H1 (cell line): ENCODE measurements at regions not wholly inside any gene's neighbourhood (a gene's known extent, or its start where the extent isn't known, plus 50 kb on each side); places are given as distances from the start of the nearest gene placed in this dataset.

ENCODE experiments used
- CTCF ChIA-PET: fragments of 300-600 bp; sonication (Branson Sonifier 250); formaldehyde crosslinking; loops from one replicate; lab custom pipeline; 2021; ENCODE audit not compliant: partially characterized antibody; lab: Charles Lee
- POLR2A ChIA-PET: fragments of 300-600 bp; sonication (Branson Sonifier 250); formaldehyde crosslinking; loops from one replicate; lab custom pipeline; 2021; ENCODE audit warnings: inconsistent platforms; ENCODE audit not compliant: partially characterized antibody; lab: Charles Lee
- DNase-seq, 2 experiments: peaks; one replicate each; pipeline versions ENCODE4 v3.0.0 to v3.0.0-alpha.2; 2010 to 2022; ENCODE audit warnings: low spot score in 2 of 2, low read depth in 1 of 2, mixed read lengths in 1 of 2
- FAIRE-seq: peaks from 2 replicates; lab custom pipeline; 2011; peaks lifted over from hg19 to GRCh38; lab: Jason Lieb, UNC
- H2AFZ ChIP-seq: 2 replicates; pipeline ENCODE4 v1.8.1; 2012; ENCODE audit warnings: low read length, inconsistent platforms
- H2AK5ac ChIP-seq: 2 replicates; pipeline ENCODE4 v1.6.1; 2013; ENCODE audit warnings: low read depth, low read length
- H2BK120ac ChIP-seq: replicated peaks from 2 replicates; pipeline ENCODE3; 2013; ENCODE audit warnings: low read depth, low read length, inconsistent platforms
- H2BK12ac ChIP-seq: 2 replicates; pipeline ENCODE4 v1.6.1; 2013; ENCODE audit warnings: low read depth, low read length
- H2BK15ac ChIP-seq: 2 replicates; pipeline ENCODE4 v1.6.1; 2013; ENCODE audit warnings: low read length
- H2BK20ac ChIP-seq: 2 replicates; pipeline ENCODE4 v1.6.1; 2013; ENCODE audit warnings: low read length
- H2BK5ac ChIP-seq: 2 replicates; pipeline ENCODE4 v1.6.1; 2013; ENCODE audit warnings: low read depth, low read length
- H3K14ac ChIP-seq: 2 replicates; pipeline ENCODE4 v1.6.1; 2013; ENCODE audit warnings: inconsistent platforms; ENCODE audit not compliant: insufficient read length
- H3K18ac ChIP-seq: 2 replicates; pipeline ENCODE4 v1.6.1; 2013; ENCODE audit warnings: low read length; ENCODE audit errors: extremely low read depth
- H3K23ac ChIP-seq: 2 replicates; pipeline ENCODE4 v1.6.1; 2013; ENCODE audit warnings: inconsistent platforms; ENCODE audit not compliant: insufficient read length
- H3K23me2 ChIP-seq: 2 replicates; pipeline ENCODE4 v1.6.1; 2013; ENCODE audit warnings: low read depth, low read length
- H3K27ac ChIP-seq: 2 replicates; pipeline ENCODE4 v1.6.1; 2011; ENCODE audit warnings: low read depth, low read length, inconsistent platforms
- H3K27me3 ChIP-seq, 4 experiments: replicated peaks in 1 of 4; 1 replicate in 1 of 4; 2 replicates in 3 of 4; pipeline versions ENCODE4 v1.6.1 to v1.8.1; 2011 to 2013; ENCODE audit warnings: low read length in 3 of 4, mild to moderate bottlenecking in 3 of 4, inconsistent platforms in 2 of 4, mixed read lengths in 2 of 4, moderate library complexity in 1 of 4; ENCODE audit not compliant: control insufficient read depth in 3 of 4, insufficient read depth in 3 of 4; ENCODE audit errors: extremely low read depth in 1 of 4
- H3K36me3 ChIP-seq, 4 experiments: 2 replicates each; pipeline versions ENCODE4 v1.6.1 to v1.8.1; 2011 to 2013; ENCODE audit warnings: mild to moderate bottlenecking in 4 of 4, low read length in 3 of 4, moderate library complexity in 2 of 4, control low read depth in 1 of 4, inconsistent platforms in 1 of 4; ENCODE audit not compliant: insufficient read depth in 4 of 4, control insufficient read depth in 2 of 4
- H3K4ac ChIP-seq: replicated peaks from 2 replicates; pipeline ENCODE3; 2013; ENCODE audit warnings: low read length, low read depth, mixed read lengths, inconsistent platforms; ENCODE audit not compliant: insufficient read length
- H3K4me1 ChIP-seq, 4 experiments: replicated peaks in 1 of 4; 1 replicate in 1 of 4; 2 replicates in 3 of 4; pipeline versions ENCODE4 v1.6.1 to v1.8.1; 2011 to 2013; ENCODE audit warnings: low read length in 3 of 4, inconsistent platforms in 2 of 4, mixed read lengths in 1 of 4; ENCODE audit not compliant: insufficient read depth in 4 of 4, control insufficient read depth in 3 of 4
- H3K4me2 ChIP-seq, 2 experiments: 2 replicates each; pipeline versions ENCODE4 v1.6.1 to v1.8.1; 2011 to 2013; ENCODE audit warnings: low read depth in 2 of 2, low read length in 2 of 2, control low read depth in 1 of 2, inconsistent platforms in 1 of 2, mild to moderate bottlenecking in 1 of 2; ENCODE audit not compliant: insufficient read depth in 1 of 2
- H3K4me3 ChIP-seq, 4 experiments: fragments of 200-600, 300-600 bp in 1 of 4; sonication (generic), shearing (Covaris generic), sonication (Bioruptor Twin) in 1 of 4; 2 replicates each; pipeline versions ENCODE4 v1.5.1 to v1.8.1; 2011 to 2016; ENCODE audit warnings: low read length in 4 of 4, low read depth in 3 of 4, control low read depth in 2 of 4, inconsistent platforms in 2 of 4, mild to moderate bottlenecking in 2 of 4, mixed read lengths in 1 of 4, moderate library complexity in 1 of 4; ENCODE audit not compliant: insufficient read depth in 2 of 4; ENCODE audit errors: extremely low read depth in 1 of 4
- H3K56ac ChIP-seq: replicated peaks from 2 replicates; pipeline ENCODE3; 2013; ENCODE audit warnings: low read depth, mild to moderate bottlenecking, mixed read lengths, low read length, inconsistent platforms; ENCODE audit not compliant: insufficient read length
- H3K79me1 ChIP-seq: 2 replicates; pipeline ENCODE4 v1.6.1; 2013; ENCODE audit warnings: low read depth, low read length, control low read depth
- H3K79me2 ChIP-seq, 2 experiments: 2 replicates each; pipeline versions ENCODE4 v1.6.1 to v1.8.1; 2012 to 2013; ENCODE audit warnings: low read length in 2 of 2, mild to moderate bottlenecking in 2 of 2, inconsistent platforms in 1 of 2; ENCODE audit not compliant: insufficient read depth in 2 of 2, control insufficient read depth in 1 of 2
- H3K9ac ChIP-seq, 4 experiments: replicated peaks in 1 of 4; 1 replicate in 1 of 4; 2 replicates in 3 of 4; pipeline versions ENCODE4 v1.6.1 to v1.8.1; 2011 to 2013; ENCODE audit warnings: low read depth in 3 of 4, low read length in 3 of 4, control low read depth in 2 of 4, mild to moderate bottlenecking in 2 of 4, moderate library complexity in 2 of 4, inconsistent platforms in 1 of 4; ENCODE audit errors: extremely low read depth in 1 of 4
- H3K9me3 ChIP-seq, 2 experiments: 2 replicates each; pipeline versions ENCODE4 v1.6.1 to v1.8.1; 2012 to 2013; ENCODE audit warnings: mild to moderate bottlenecking in 2 of 2, moderate library complexity in 2 of 2, control low read depth in 1 of 2, inconsistent platforms in 1 of 2, low read depth in 1 of 2, low read length in 1 of 2, mixed read lengths in 1 of 2; ENCODE audit not compliant: insufficient read depth in 2 of 2
- H4K20me1 ChIP-seq, 2 experiments: replicated peaks in 1 of 2; 2 replicates each; pipeline versions ENCODE3 to v1.8.1; 2011 to 2013; ENCODE audit warnings: inconsistent platforms in 2 of 2, low read length in 2 of 2, mild to moderate bottlenecking in 1 of 2; ENCODE audit not compliant: insufficient read depth in 2 of 2, control insufficient read depth in 1 of 2
- H4K5ac ChIP-seq: 2 replicates; pipeline ENCODE4 v1.6.1; 2013; ENCODE audit warnings: low read length, low read depth, mixed read lengths, inconsistent platforms; ENCODE audit not compliant: insufficient read length
- H4K8ac ChIP-seq: 2 replicates; pipeline ENCODE4 v1.8.0; 2013; ENCODE audit warnings: mild to moderate bottlenecking, moderate library complexity, low read length, inconsistent platforms; ENCODE audit not compliant: insufficient read depth; ENCODE audit errors: extremely low read depth
- H4K91ac ChIP-seq: replicated peaks from 2 replicates; pipeline ENCODE3; 2013; ENCODE audit warnings: low read length, mixed read lengths, inconsistent platforms; ENCODE audit not compliant: insufficient read length
- ATF3 ChIP-seq: IDR thresholded peaks from 2 replicates; pipeline ENCODE4 v1.6.1; 2011; ENCODE audit warnings: low read depth, mild to moderate bottlenecking, low read length; ENCODE audit not compliant: insufficient read depth
- BRCA1 ChIP-seq: IDR thresholded peaks from 2 replicates; pipeline ENCODE4 v1.6.1; 2012; ENCODE audit warnings: low read depth, low read length, improper control_type of control experiment
- CREB1 ChIP-seq: IDR thresholded peaks from 2 replicates; pipeline ENCODE4 v1.6.1; 2012; ENCODE audit warnings: inconsistent platforms
- GABPA ChIP-seq: IDR thresholded peaks from 2 replicates; pipeline ENCODE4 v1.6.1; 2011; ENCODE audit warnings: mild to moderate bottlenecking, low read length, moderate library complexity, borderline replicate concordance; ENCODE audit not compliant: insufficient read depth
- RXRA ChIP-seq: IDR thresholded peaks from 2 replicates; pipeline ENCODE4 v1.6.1; 2011; ENCODE audit warnings: low read depth, mild to moderate bottlenecking, low read length, moderate library complexity; ENCODE audit not compliant: insufficient read depth
- SIN3A ChIP-seq, 2 experiments: IDR thresholded peaks in 1 of 2; conservative IDR thresholded peaks in 1 of 2; 2 replicates each; pipeline ENCODE4 v1.6.1; 2011 to 2012; ENCODE audit warnings: low read length in 2 of 2, improper control_type of control experiment in 1 of 2, low read depth in 1 of 2, mild to moderate bottlenecking in 1 of 2
- SRF ChIP-seq: IDR thresholded peaks from 2 replicates; pipeline ENCODE4 v1.6.1; 2011; ENCODE audit warnings: mild to moderate bottlenecking, low read depth, low read length, moderate library complexity
- TEAD4 ChIP-seq: IDR thresholded peaks from 2 replicates; pipeline ENCODE4 v1.6.1; 2012; ENCODE audit warnings: low read depth, low read length, inconsistent platforms, mixed read lengths
- WGBS, 2 experiments: shearing (Covaris generic) in 1 of 2; methylation state at CpG; one replicate each; pipeline versions ENCODE4 v1.1.6 to v1.1.7; 2013 to 2015; ENCODE audit warnings: low lambda C conversion rate in 2 of 2, mixed read lengths in 2 of 2, inconsistent platforms in 1 of 2, low coverage in 1 of 2, missing lambda C conversion rate in 1 of 2; ENCODE audit not compliant: insufficient replicate concordance in 2 of 2, insufficient coverage in 1 of 2, insufficient read length in 1 of 2; ENCODE audit errors: extremely low coverage in 1 of 2, missing lambda C conversion rate in 1 of 2; 5-methylcytosine and 5-hydroxymethylcytosine counted together

GRCh38 chr2:82665691-82666090 is 1793.4 kb downstream of the SUCLG1 start:
- no peaks in the 10 kb centered on the region for H3K4me1 ChIP-seq
- H4K91ac ChIP-seq, result no peak overlapping the region
- H3K23me2 ChIP-seq, result no peaks in the 10 kb centered on the region
- H2BK15ac ChIP-seq, result no peak overlapping the region
- no peaks in the 10 kb centered on the region for H3K79me1 ChIP-seq
- H2BK12ac ChIP-seq, result no peak overlapping the region
- H4K5ac ChIP-seq, result no peak overlapping the region
- TF ChIP-seq CREB1, result no peak
- TF ChIP-seq SIN3A (conservative IDR thresholded peaks at IDR 0.05 in 1 of 2, IDR thresholded peaks at IDR 0.05 in 1 of 2; ENCODE audit: low read depth in 1 of 2, low read length in 2 of 2), result no peak
- no peak for TF ChIP-seq TEAD4
- no peak for TF ChIP-seq SRF
- no peak for TF ChIP-seq ATF3
- no peak for TF ChIP-seq BRCA1
- no peak for TF ChIP-seq GABPA
- no peak for TF ChIP-seq RXRA
- ChIA-PET POLR2A (no interaction called here), CTCF (no interaction called here)
- no peak overlapping the region for H3K56ac ChIP-seq
- H2BK20ac ChIP-seq, result no peak overlapping the region
- no peaks in the 10 kb centered on the region for H3K9me3 ChIP-seq
- H3K4ac ChIP-seq, result no peak overlapping the region
- H3K18ac ChIP-seq, result no peak overlapping the region
- H3K4me2 ChIP-seq, result no peak overlapping the region
- no peak for FAIRE-seq
- no peak overlapping the region for H3K27ac ChIP-seq
- no peak overlapping the region for H2AFZ ChIP-seq
- H2BK5ac ChIP-seq, result no peak overlapping the region
- no peaks in the 10 kb centered on the region for H3K36me3 ChIP-seq
- H3K14ac ChIP-seq, result no peak overlapping the region
- H3K23ac ChIP-seq, result no peak overlapping the region
- 96% methylated on average over 3 of the region's 3 CpGs; no CpG with 5 or more reads in 1 of the 2 experiments for WGBS, 2 experiments
- no peaks in the 10 kb centered on the region for H3K79me2 ChIP-seq
- no peak overlapping the region for H3K4me3 ChIP-seq
- H3K27me3 ChIP-seq, result no peaks in the 10 kb centered on the region
- no peak for DNase-seq
- H2BK120ac ChIP-seq, result no peak overlapping the region
- H3K9ac ChIP-seq, result no peak overlapping the region
- no peak overlapping the region for H4K8ac ChIP-seq
- no peak overlapping the region for H2AK5ac ChIP-seq
- no peaks in the 10 kb centered on the region for H4K20me1 ChIP-seq
